K562 (cell line): ENCODE measurements at regions not wholly inside any gene's neighbourhood (a gene's known extent, or its start where the extent isn't known, plus 50 kb on each side); places are given as distances from the start of the nearest gene placed in this dataset.

Experiments used
- ATAC-seq: fragments of 200-7000 bp; cut with Tn5 transposase; 3 replicates; pipeline ENCODE4 v1.9.1; 2020; ENCODE audit warnings: moderate library complexity
- BruUV-seq: library from RNA; stranded (reverse); fragments of 400-500 nt; replicated peaks from 2 replicates; lab custom pipeline; 2021; lab: Mats Ljungman, UMichigan
- CTCF ChIA-PET: fragments of 300-600 bp; formaldehyde crosslinking; extraction: SDS; loops from one replicate; lab custom pipeline; 2021; ENCODE audit warnings: low intra/inter-chr PET ratio; lab: Yijun Ruan, JAX
- POLR2A ChIA-PET: fragments of 300-600, 350-650 bp; sonication (Branson Sonifier 250); formaldehyde crosslinking; extraction: SDS; loops from one replicate; lab custom pipeline; 2021; ENCODE audit warnings: antibody characterized with exemption, inconsistent platforms; lab: Yijun Ruan, JAX
- DNase-seq, 4 experiments: peaks; one replicate each; pipeline versions ENCODE4 v3.0.0 to v3.0.0-alpha.2; 2011 to 2018; ENCODE audit warnings: low spot score in 3 of 4, mixed read lengths in 3 of 4; ENCODE audit errors: extremely low read depth in 1 of 4
- FAIRE-seq: peaks from 2 replicates; lab custom pipeline; 2011; peaks lifted over from hg19 to GRCh38; lab: Jason Lieb, UNC
- H2AFZ ChIP-seq: 2 replicates; pipeline ENCODE4 v1.6.0; 2011; ENCODE audit warnings: low read depth, low read length, control low read depth, inconsistent platforms
- H3K27ac ChIP-seq: fragments of 200-600 bp; 3 replicates; pipeline ENCODE4 v1.8.0; 2011; ENCODE audit warnings: low read depth, mild to moderate bottlenecking, control low read depth, inconsistent platforms, low read length, moderate library complexity, mixed read lengths; ENCODE audit errors: extremely low read depth
- H3K27me3 ChIP-seq, 2 experiments: fragments of 300-600 bp in 1 of 2; 2 replicates in 1 of 2; 3 replicates in 1 of 2; pipeline versions ENCODE4 v1.6.0 to v1.8.0; 2011; ENCODE audit warnings: inconsistent platforms in 2 of 2, low read length in 2 of 2, mild to moderate bottlenecking in 1 of 2, mixed read lengths in 1 of 2, moderate library complexity in 1 of 2; ENCODE audit not compliant: control insufficient read depth in 2 of 2, insufficient read depth in 2 of 2
- H3K36me3 ChIP-seq: fragments of 300-600 bp; 3 replicates; pipeline ENCODE4 v1.8.0; 2011; ENCODE audit warnings: mild to moderate bottlenecking, low read length, inconsistent platforms; ENCODE audit not compliant: control insufficient read depth, insufficient read depth
- H3K4me1 ChIP-seq, 2 experiments: fragments of 200-600 bp in 1 of 2; replicated peaks in 1 of 2; 2 replicates in 1 of 2; 3 replicates in 1 of 2; pipeline versions ENCODE4 v1.5.1 to v1.8.0; 2011; ENCODE audit warnings: inconsistent platforms in 2 of 2, low read length in 2 of 2, mild to moderate bottlenecking in 1 of 2, mixed read lengths in 1 of 2, moderate library complexity in 1 of 2; ENCODE audit not compliant: control insufficient read depth in 2 of 2, insufficient read depth in 2 of 2
- H3K4me2 ChIP-seq: 2 replicates; pipeline ENCODE4 v1.6.1; 2011; ENCODE audit warnings: low read length, control low read depth, inconsistent platforms, mixed read lengths; ENCODE audit not compliant: insufficient read depth
- H3K4me3 ChIP-seq: fragments of 200-600 bp; sonication (generic), shearing (Covaris generic); 2 replicates; pipeline ENCODE4 v1.5.1; 2016; ENCODE audit warnings: control low read depth, inconsistent platforms
- H3K79me2 ChIP-seq: fragments of 200-600 bp; 3 replicates; pipeline ENCODE4 v1.8.0; 2011; ENCODE audit warnings: low read length, inconsistent platforms; ENCODE audit not compliant: control insufficient read depth, insufficient read depth
- H3K9ac ChIP-seq, 2 experiments: 2 replicates each; pipeline versions ENCODE4 v1.6.0 to v1.6.1; 2011; ENCODE audit warnings: low read depth in 2 of 2, low read length in 2 of 2, control low read depth in 1 of 2, inconsistent platforms in 1 of 2, mild to moderate bottlenecking in 1 of 2, mixed read lengths in 1 of 2; ENCODE audit not compliant: insufficient read depth in 1 of 2
- H3K9me1 ChIP-seq: one replicate; pipeline ENCODE4 v1.6.0; 2011; ENCODE audit warnings: inconsistent platforms, mild to moderate bottlenecking, low read length, moderate library complexity; ENCODE audit not compliant: control insufficient read depth, insufficient read depth
- H3K9me3 ChIP-seq: replicated peaks from 2 replicates; pipeline ENCODE4 v1.5.1; 2011; ENCODE audit warnings: low read depth, low read length, inconsistent platforms; ENCODE audit not compliant: control insufficient read depth, insufficient read depth
- H4K20me1 ChIP-seq: replicated peaks from 2 replicates; pipeline ENCODE4 v1.6.1; 2011; ENCODE audit warnings: low read length, inconsistent platforms, mixed read lengths; ENCODE audit not compliant: control insufficient read depth, insufficient read depth
- ATF1 ChIP-seq, 2 experiments: fragments of 450-650 bp in 1 of 2; IDR thresholded peaks; 2 replicates each; pipeline ENCODE4 v1.6.1; 2016; ENCODE audit warnings: missing compliant biosample characterization in 1 of 2, missing genetic modification characterization in 1 of 2
- BCOR ChIP-seq: fragments of 450-650 bp; IDR thresholded peaks from 2 replicates; pipeline ENCODE4 v1.6.1; 2016
- FOXJ2 ChIP-seq: fragments of 200-800 bp; sonication (Bioruptor generic); IDR thresholded peaks from 2 replicates; pipeline ENCODE4 v1.6.1; 2016; ENCODE audit warnings: missing genetic modification characterization, missing compliant biosample characterization
- IFI16 ChIP-seq: fragments of 250-450 bp; sonication (Bioruptor Pico); IDR thresholded peaks from 2 replicates; pipeline ENCODE4 v2.1.2; 2022; ENCODE audit warnings: mild to moderate bottlenecking, inconsistent platforms
- MYNN ChIP-seq, 2 experiments: sonication (generic); formaldehyde crosslinking in 1 of 2; IDR thresholded peaks; 2 replicates each; pipeline versions ENCODE4 v1.5.0 to v1.6.1; 2016 to 2020; ENCODE audit warnings: antibody characterized with exemption in 1 of 2, missing genetic modification reagents in 1 of 2
- NFE2 ChIP-seq: IDR thresholded peaks from 2 replicates; pipeline ENCODE4 v1.6.1; 2014; ENCODE audit warnings: antibody characterized with exemption, low read depth
- RBM14 ChIP-seq: fragments of 200-400 bp; formaldehyde crosslinking; IDR thresholded peaks from 2 replicates; pipeline ENCODE4 v1.6.1; 2018; ENCODE audit warnings: low read depth, mild to moderate bottlenecking, low read length, moderate library complexity, borderline replicate concordance; ENCODE audit not compliant: insufficient read depth
- SRSF7 ChIP-seq: fragments of 200-400 bp; formaldehyde crosslinking; optimal IDR thresholded peaks from 2 replicates; pipeline ENCODE3; 2017; ENCODE audit warnings: mild to moderate bottlenecking, low read depth, low read length
- TAL1 ChIP-seq: fragments of 450-650 bp; IDR thresholded peaks from 2 replicates; pipeline ENCODE4 v1.6.1; 2016; ENCODE audit warnings: mild to moderate bottlenecking
- ZNF41 ChIP-seq: fragments of 250-450 bp; sonication (Bioruptor Pico); conservative IDR thresholded peaks from 2 replicates; pipeline ENCODE4 v1.4.0; 2020; ENCODE audit warnings: mild to moderate bottlenecking
- WGBS: fragments of 100-300 bp; shearing (Covaris generic); methylation state at CpG from one replicate; pipeline ENCODE4 v1.1.6; 2016; ENCODE audit warnings: low coverage, mixed read lengths; ENCODE audit not compliant: insufficient coverage; ENCODE audit errors: missing lambda C conversion rate; 5-methylcytosine and 5-hydroxymethylcytosine counted together
- in situ Hi-C: fragments of 300-500 bp; cut with MboI; formaldehyde crosslinking; loops from 4 replicates; pipeline ENCODE4 v1.15.0; 2018; ENCODE audit warnings: inconsistent platforms, mixed read lengths
- intact Hi-C: fragments of 100-400 bp; cut with micrococcal nuclease; formaldehyde crosslinking; loops from 2 replicates; pipeline ENCODE4 v1.14.2; 2022

DNA sequence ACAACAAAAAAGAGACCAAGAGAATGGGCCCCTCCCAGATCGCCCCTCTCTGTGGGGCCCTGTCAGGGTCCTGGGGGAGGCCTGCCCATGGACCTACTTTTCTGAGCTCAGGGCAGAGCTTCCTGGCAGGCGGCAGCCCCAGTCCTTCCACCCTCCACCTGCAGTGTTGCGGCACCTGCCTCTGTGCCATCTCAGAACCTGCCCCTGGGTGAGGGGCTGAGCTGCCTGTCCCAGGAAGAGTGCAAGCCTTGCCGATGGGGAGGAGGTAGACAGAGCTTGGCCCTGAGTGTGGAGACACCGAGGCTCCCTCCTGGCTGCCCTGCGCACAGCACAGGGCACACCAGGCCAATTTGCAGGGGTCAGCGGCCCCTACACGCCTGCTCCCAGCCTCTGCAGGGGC lies 67.5 kb downstream of the UNCX start:
- Histone ChIP-seq H4K20me1 (peaks cover 10% of the 10 kb centered on the region; the same call in 1 of the 2 replicates), H3K4me1 (peaks cover 0 to 28% of the 10 kb centered on the region in 2 experiments; a peak in 2 of 5 replicates), H3K27ac (no peak overlapping the region), H3K79me2 (no peaks in the 10 kb centered on the region), H3K36me3 (no peaks in the 10 kb centered on the region), H3K4me2 (no peak overlapping the region), H3K4me3 (no peak overlapping the region), H2AFZ (no peak overlapping the region), H3K27me3 (peaks cover 30 to 65% of the 10 kb centered on the region in 2 experiments), H3K9me1 (peaks cover 3% of the 10 kb centered on the region), H3K9ac (no peak overlapping the region), H3K9me3 (no peaks in the 10 kb centered on the region)
- no peak for FAIRE-seq
- CTCF ChIA-PET, result no interaction called here
- BruUV-seq, result no TSS peak
- ATAC-seq, result no peak
- POLR2A ChIA-PET, result interaction anchor here (0.7 to 1.5 kb wide), 2 partner anchors 11 to 651 kb away, joined by 3 to 4 read pairs; no protein-coding TSS in a partner anchor
- 9% methylated on average over 8 of the region's 8 CpGs for WGBS
- intact Hi-C loops, result no loop called here
- TF ChIP-seq TAL1 (no peak), ATF1 (CRISPR knock-in tag; IDR thresholded peaks at IDR 0.05) (no peak), ATF1 (tag; IDR thresholded peaks at IDR 0.05) (no peak), RBM14 (no peak), SRSF7 (no peak), FOXJ2 (tag) (no peak), BCOR (no peak), MYNN (IDR thresholded peaks at IDR 0.05) (no peak), MYNN (CRISPR knock-in tag; IDR thresholded peaks at IDR 0.05) (no peak), NFE2 (no peak), ZNF41 (CRISPR knock-in tag) (no peak), IFI16 (no peak)
- in situ Hi-C loops, result no loop called here
- DNase-seq, result no peak
